Kidney epithelial cell (primary cell): ENCODE measurements at regions not wholly inside any gene's neighbourhood (a gene's known extent, or its start where the extent isn't known, plus 50 kb on each side); places are given as distances from the start of the nearest gene placed in this dataset.

Source experiments
- DNase-seq: peaks from one replicate; pipeline ENCODE4 v3.0.0-alpha.2; 2010; ENCODE audit warnings: low read depth
- H3K27me3 ChIP-seq: 2 replicates; pipeline ENCODE4 v1.6.0; 2011; ENCODE audit warnings: low read length; ENCODE audit not compliant: control insufficient read depth, insufficient read depth
- H3K36me3 ChIP-seq: 2 replicates; pipeline ENCODE4 v1.5.1; 2011; ENCODE audit warnings: low read length; ENCODE audit not compliant: control insufficient read depth, insufficient read depth
- H3K4me3 ChIP-seq: 2 replicates; pipeline ENCODE4 v1.5.1; 2011; ENCODE audit warnings: low read depth, mild to moderate bottlenecking, control low read depth, low read length
- TF ChIP-seq, protein P1 (sequence below): IDR thresholded peaks from 2 replicates; pipeline ENCODE4 v1.5.1; 2011; ENCODE audit warnings: mild to moderate bottlenecking, moderate library complexity, low read length, control low read depth, inconsistent platforms; ENCODE audit not compliant: insufficient read depth, poor library complexity, severe bottlenecking

- H3K4me3 ChIP-seq: no peak overlapping the region
- DNase-seq: no peak
- no peaks in the 10 kb centered on the region for H3K27me3 ChIP-seq
- TF ChIP-seq, protein P1, sequence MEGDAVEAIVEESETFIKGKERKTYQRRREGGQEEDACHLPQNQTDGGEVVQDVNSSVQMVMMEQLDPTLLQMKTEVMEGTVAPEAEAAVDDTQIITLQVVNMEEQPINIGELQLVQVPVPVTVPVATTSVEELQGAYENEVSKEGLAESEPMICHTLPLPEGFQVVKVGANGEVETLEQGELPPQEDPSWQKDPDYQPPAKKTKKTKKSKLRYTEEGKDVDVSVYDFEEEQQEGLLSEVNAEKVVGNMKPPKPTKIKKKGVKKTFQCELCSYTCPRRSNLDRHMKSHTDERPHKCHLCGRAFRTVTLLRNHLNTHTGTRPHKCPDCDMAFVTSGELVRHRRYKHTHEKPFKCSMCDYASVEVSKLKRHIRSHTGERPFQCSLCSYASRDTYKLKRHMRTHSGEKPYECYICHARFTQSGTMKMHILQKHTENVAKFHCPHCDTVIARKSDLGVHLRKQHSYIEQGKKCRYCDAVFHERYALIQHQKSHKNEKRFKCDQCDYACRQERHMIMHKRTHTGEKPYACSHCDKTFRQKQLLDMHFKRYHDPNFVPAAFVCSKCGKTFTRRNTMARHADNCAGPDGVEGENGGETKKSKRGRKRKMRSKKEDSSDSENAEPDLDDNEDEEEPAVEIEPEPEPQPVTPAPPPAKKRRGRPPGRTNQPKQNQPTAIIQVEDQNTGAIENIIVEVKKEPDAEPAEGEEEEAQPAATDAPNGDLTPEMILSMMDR: no peak
- no peaks in the 10 kb centered on the region for H3K36me3 ChIP-seq
Measured at GRCh38 chr13:97715763-97716162, 237.7 kb upstream of the IPO5 start.

GRCh38 chr13:97716746-97717145 lies 236.7 kb upstream of the IPO5 start:
- Histone ChIP-seq H3K4me3 (no peak overlapping the region), H3K36me3 (no peaks in the 10 kb centered on the region), H3K27me3 (no peaks in the 10 kb centered on the region)
- no peak for DNase-seq
- TF ChIP-seq, protein P1: no peak

DNA sequence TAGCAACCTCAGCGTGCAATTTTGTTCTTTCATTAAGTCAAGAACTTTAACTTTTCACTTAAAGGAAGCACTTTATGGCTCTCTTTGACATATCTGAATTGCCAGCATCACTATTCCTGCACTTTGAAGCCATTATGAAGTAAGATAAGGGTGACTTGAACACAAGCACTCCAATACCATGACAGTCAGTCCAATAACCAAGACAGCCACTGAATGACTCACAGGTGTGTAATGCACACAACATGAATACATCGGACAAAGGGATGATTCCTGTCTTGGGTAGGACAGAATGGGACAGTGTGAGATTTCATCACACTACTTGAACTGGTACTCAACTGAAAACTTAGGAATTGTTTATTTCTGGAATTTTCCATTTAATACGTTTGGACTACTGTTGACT lies 233.7 kb upstream of the IPO5 start:
- H3K27me3 ChIP-seq: no peaks in the 10 kb centered on the region
- DNase-seq: no peak
- TF ChIP-seq, protein P1: no peak

DNA sequence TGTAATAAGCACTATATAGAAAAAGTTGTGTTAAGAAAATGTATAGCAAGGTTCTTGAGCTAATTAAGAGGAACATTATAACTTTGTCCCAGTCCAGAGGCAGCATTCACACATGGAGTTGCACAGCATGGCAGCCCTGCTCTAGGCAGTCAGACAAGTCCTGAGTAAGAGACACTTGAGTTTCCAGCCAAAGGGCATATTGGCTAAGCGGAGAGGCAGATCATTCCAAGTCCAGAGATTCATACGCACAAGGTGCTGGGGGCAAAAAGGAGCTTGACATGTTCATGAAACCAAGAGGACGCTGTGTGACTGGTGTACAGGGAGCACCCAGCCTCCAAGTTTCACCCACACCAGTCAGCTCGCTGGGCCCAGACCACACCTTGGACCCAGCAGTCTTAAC lies 232.6 kb upstream of the IPO5 start:
- DNase-seq: no peak
- H3K36me3 ChIP-seq: no peaks in the 10 kb centered on the region
- H3K27me3 ChIP-seq: no peaks in the 10 kb centered on the region
- H3K4me3 ChIP-seq: no peak overlapping the region
- TF ChIP-seq, protein P1: no peak

More for the DNA sequence above, 233.7 kb upstream of the IPO5 start:
- Histone ChIP-seq H3K4me3 (no peak overlapping the region), H3K36me3 (no peaks in the 10 kb centered on the region)

- DNase-seq: no peak
- TF ChIP-seq, protein P1: no peak
- H3K27me3 ChIP-seq: no peaks in the 10 kb centered on the region
- no peak overlapping the region for H3K4me3 ChIP-seq
- H3K36me3 ChIP-seq: no peaks in the 10 kb centered on the region
Measured at GRCh38 chr13:97723655-97724054, 229.8 kb upstream of the IPO5 start.

DNA sequence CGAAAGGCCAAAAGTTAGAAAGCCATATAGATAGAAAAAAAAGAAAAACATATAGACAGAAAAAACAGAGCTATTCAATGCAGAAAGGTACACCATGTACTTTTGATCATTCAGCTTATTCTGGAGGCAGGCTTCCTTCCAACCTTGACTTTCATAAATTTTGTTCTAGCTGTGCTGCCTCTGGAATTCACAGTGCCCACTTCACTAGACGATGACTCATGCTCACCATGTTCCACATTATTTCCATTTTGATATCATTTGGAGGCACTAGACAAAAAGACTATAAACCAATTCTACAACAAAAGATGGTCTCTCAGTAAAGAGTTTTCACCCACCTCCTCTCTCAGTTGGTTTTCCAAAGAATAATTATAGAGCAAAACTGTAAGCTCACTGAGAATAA lies 229.0 kb upstream of the IPO5 start:
- Histone ChIP-seq H3K36me3 (no peaks in the 10 kb centered on the region), H3K27me3 (no peaks in the 10 kb centered on the region), H3K4me3 (no peak overlapping the region)
- TF ChIP-seq, protein P1: no peak
- no peak for DNase-seq
